ENCODE measurements at regions not wholly inside any gene's neighbourhood (a gene's known extent, or its start where the extent isn't known, plus 50 kb on each side); places are given as distances from the start of the nearest gene placed in this dataset.

DNA sequence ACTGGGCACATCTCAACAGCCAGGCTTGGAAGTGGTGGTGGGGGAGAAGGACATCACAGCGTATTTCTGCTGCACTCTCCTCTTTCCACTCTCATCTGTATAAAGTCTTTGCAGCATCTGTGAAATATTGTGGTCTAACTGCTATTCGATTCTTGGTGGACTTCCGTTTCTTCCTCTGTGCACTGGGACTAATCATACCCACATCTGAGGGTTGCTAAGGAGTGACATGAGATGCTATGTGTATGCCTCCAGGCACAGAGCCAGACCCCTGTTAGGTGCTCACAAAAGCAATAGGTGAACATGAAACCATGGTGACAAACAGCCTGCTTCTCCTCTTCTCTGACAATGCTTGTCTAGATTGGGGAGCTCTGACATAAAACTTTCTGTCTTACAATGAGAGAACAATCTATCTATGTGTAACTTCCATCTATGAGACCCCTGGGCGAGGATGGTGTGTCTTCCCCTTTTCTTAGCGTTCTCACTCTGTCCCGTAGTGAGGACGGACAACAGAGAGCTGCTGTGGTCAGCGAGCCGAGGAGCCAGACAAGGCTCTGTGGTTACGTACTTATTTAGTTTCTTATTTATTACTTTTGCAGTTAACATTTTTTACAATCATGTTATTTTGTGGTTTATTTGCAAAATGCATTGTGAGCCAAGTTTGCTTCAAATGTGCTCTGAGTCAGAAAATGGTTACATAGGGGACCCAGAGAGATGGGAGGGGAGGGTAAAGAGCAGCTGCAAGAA, 196.7 kb upstream of the TPRG1 start:
- Histone ChIP-seq H2BK5ac (ENCODE audit: low read depth, low read length, poor library complexity) (no peak overlapping the region), H3K36me3 (ENCODE audit: control insufficient read depth in 1 of 2, insufficient read depth in 2 of 2, low read length in 2 of 2) (no peaks in the 10 kb centered on the region), H3K4me1 (ENCODE audit: control insufficient read depth in 1 of 2, insufficient read depth in 2 of 2, low read length in 2 of 2) (no peaks in the 10 kb centered on the region), H2BK12ac (ENCODE audit: low read length) (no peak overlapping the region), H3K79me1 (ENCODE audit: low read length) (no peaks in the 10 kb centered on the region), H2BK120ac (ENCODE audit: insufficient read depth, low read length, poor library complexity) (no peak overlapping the region), H4K91ac (ENCODE audit: low read depth, low read length) (no peak overlapping the region), H3K14ac (ENCODE audit: low read length) (no peak overlapping the region), H3K4me2 (ENCODE audit: low read length) (no peak overlapping the region), H3K9ac (ENCODE audit: low read length) (no peak overlapping the region), H3K27ac (ENCODE audit: low read depth, low read length) (no peak overlapping the region), H3K4me3 (ENCODE audit: low read depth, low read length) (no peak overlapping the region), H2AFZ (ENCODE audit: insufficient read depth, low read length, poor library complexity) (no peak overlapping the region), H3K23ac (ENCODE audit: low read length) (no peak overlapping the region), H3K18ac (ENCODE audit: low read length) (no peak overlapping the region), H4K8ac (ENCODE audit: low read depth, low read length) (no peak overlapping the region), H3K9me3 (ENCODE audit: insufficient read depth, low read depth, low read length) (no peaks in the 10 kb centered on the region), H4K12ac (ENCODE audit: low read depth, low read length) (no peak overlapping the region), H3K79me2 (ENCODE audit: control insufficient read depth, insufficient read depth, low read length, poor library complexity) (no peaks in the 10 kb centered on the region), H3K4ac (ENCODE audit: low read depth, low read length) (no peak overlapping the region), H3K27me3 (ENCODE audit: insufficient read depth, low read length) (no peaks in the 10 kb centered on the region), H2AK5ac (ENCODE audit: low read length) (no peak overlapping the region)
- DNase-seq: no peak
- WGBS (ENCODE audit: extremely low coverage, insufficient coverage, insufficient read length): no CpG with 5 or more reads among the region's 10 CpGs

DNA sequence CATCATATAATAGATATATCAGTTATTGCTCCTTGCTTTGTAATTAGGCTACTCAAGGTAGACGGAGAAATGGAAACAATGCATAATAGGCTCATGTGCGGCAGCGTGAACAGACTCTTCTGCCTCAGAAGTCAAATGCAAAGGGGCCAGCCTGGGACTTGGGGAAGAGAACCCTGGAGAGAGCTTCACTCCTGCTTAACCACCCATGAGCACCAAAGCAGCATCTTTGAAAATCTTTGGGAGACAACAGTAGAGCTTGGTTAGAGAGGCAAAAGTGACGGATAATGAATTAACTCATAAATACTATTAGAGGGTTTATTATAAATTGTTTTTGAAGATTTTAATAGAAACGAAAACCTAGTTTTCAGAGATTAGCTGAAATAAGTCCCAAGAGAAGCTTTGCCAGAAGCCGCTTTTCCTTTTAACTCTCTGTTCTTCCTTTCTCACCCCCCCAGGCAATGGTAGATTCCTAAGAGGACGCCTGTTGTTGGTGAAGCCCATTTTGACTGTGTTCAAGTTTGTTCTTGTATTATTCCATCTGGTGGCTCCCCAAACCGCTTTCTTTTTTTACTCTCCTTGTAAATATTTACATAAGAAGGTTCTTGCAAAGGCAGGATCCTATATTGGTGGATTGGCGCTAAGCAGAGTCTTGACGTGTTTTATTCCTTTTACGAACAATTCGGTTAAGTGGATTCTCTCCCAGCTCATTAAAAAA, 196.0 kb upstream of the TPRG1 start:
- Histone ChIP-seq H3K79me2 (ENCODE audit: control insufficient read depth, insufficient read depth, low read length, poor library complexity) (no peaks in the 10 kb centered on the region), H3K4ac (ENCODE audit: low read depth, low read length) (no peak overlapping the region), H3K27me3 (ENCODE audit: insufficient read depth, low read length) (no peaks in the 10 kb centered on the region), H3K27ac (ENCODE audit: low read depth, low read length) (no peak overlapping the region), H3K9me3 (ENCODE audit: insufficient read depth, low read depth, low read length) (no peaks in the 10 kb centered on the region), H3K4me1 (ENCODE audit: control insufficient read depth in 1 of 2, insufficient read depth in 2 of 2, low read length in 2 of 2) (no peaks in the 10 kb centered on the region), H3K14ac (ENCODE audit: low read length) (no peak overlapping the region), H3K36me3 (ENCODE audit: control insufficient read depth in 1 of 2, insufficient read depth in 2 of 2, low read length in 2 of 2) (no peaks in the 10 kb centered on the region), H2BK120ac (ENCODE audit: insufficient read depth, low read length, poor library complexity) (no peak overlapping the region), H3K9ac (ENCODE audit: low read length) (no peak overlapping the region), H4K12ac (ENCODE audit: low read depth, low read length) (no peak overlapping the region), H4K91ac (ENCODE audit: low read depth, low read length) (no peak overlapping the region), H2AK5ac (ENCODE audit: low read length) (no peak overlapping the region), H3K4me2 (ENCODE audit: low read length) (no peak overlapping the region), H3K18ac (ENCODE audit: low read length) (no peak overlapping the region), H4K8ac (ENCODE audit: low read depth, low read length) (no peak overlapping the region), H2BK12ac (ENCODE audit: low read length) (no peak overlapping the region), H3K4me3 (ENCODE audit: low read depth, low read length) (no peak overlapping the region), H3K79me1 (ENCODE audit: low read length) (no peaks in the 10 kb centered on the region), H3K23ac (ENCODE audit: low read length) (no peak overlapping the region), H2AFZ (ENCODE audit: insufficient read depth, low read length, poor library complexity) (no peak overlapping the region), H2BK5ac (ENCODE audit: low read depth, low read length, poor library complexity) (no peak overlapping the region)
- 100% methylated on average over 1 of the region's 12 CpGs for WGBS (ENCODE audit: extremely low coverage, insufficient coverage, insufficient read length)
- peak in 1 of 2 donors; percentile 15 for DNase-seq

DNA sequence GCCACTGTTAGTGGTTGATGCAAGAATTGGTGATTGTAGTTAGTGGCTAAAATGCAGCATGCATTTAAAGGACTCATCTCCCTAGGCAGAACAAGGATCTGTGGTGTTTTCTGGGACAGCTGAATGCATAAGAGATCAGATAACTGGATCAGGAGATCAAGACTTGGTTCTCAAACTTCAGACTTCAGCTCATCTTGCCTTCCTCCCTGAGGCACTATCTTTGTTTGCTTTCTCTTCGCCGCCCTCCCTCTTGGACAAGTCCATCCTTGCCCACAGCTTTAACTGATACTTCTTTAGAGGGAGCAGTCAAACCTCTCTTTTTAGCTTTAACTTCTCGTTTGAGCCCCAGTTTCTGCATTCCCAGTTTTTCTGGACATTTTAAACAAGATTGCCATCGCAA, 195.4 kb upstream of the TPRG1 start:
- no peak overlapping the region for H2BK5ac ChIP-seq (ENCODE audit: low read depth, low read length, poor library complexity)
- H3K18ac ChIP-seq (ENCODE audit: low read length): no peak overlapping the region
- no peak overlapping the region for H3K4ac ChIP-seq (ENCODE audit: low read depth, low read length)
- no CpG with 5 or more reads among the region's 4 CpGs for WGBS (ENCODE audit: extremely low coverage, insufficient coverage, insufficient read length)
- H2BK120ac ChIP-seq (ENCODE audit: insufficient read depth, low read length, poor library complexity): no peak overlapping the region
- no peak for DNase-seq
- H4K8ac ChIP-seq (ENCODE audit: low read depth, low read length): no peak overlapping the region
- H2AK5ac ChIP-seq (ENCODE audit: low read length): no peak overlapping the region
- no peak overlapping the region for H2AFZ ChIP-seq (ENCODE audit: insufficient read depth, low read length, poor library complexity)
- H4K12ac ChIP-seq (ENCODE audit: low read depth, low read length): no peak overlapping the region
- H3K79me2 ChIP-seq (ENCODE audit: control insufficient read depth, insufficient read depth, low read length, poor library complexity): no peaks in the 10 kb centered on the region
- H3K4me3 ChIP-seq (ENCODE audit: low read depth, low read length): no peak overlapping the region
- H2BK12ac ChIP-seq (ENCODE audit: low read length): no peak overlapping the region
- H3K23ac ChIP-seq (ENCODE audit: low read length): no peak overlapping the region
- H3K9me3 ChIP-seq (ENCODE audit: insufficient read depth, low read depth, low read length): no peaks in the 10 kb centered on the region
- no peak overlapping the region for H4K91ac ChIP-seq (ENCODE audit: low read depth, low read length)
- H3K27ac ChIP-seq (ENCODE audit: low read depth, low read length): no peak overlapping the region
- H3K79me1 ChIP-seq (ENCODE audit: low read length): no peaks in the 10 kb centered on the region
- no peaks in the 10 kb centered on the region for H3K27me3 ChIP-seq (ENCODE audit: insufficient read depth, low read length)
- H3K14ac ChIP-seq (ENCODE audit: low read length): no peak overlapping the region
- no peak overlapping the region for H3K4me2 ChIP-seq (ENCODE audit: low read length)
- H3K36me3 ChIP-seq (ENCODE audit: control insufficient read depth in 1 of 2, insufficient read depth in 2 of 2, low read length in 2 of 2): no peaks in the 10 kb centered on the region
- no peaks in the 10 kb centered on the region for H3K4me1 ChIP-seq (ENCODE audit: control insufficient read depth in 1 of 2, insufficient read depth in 2 of 2, low read length in 2 of 2)
- no peak overlapping the region for H3K9ac ChIP-seq (ENCODE audit: low read length)

DNA sequence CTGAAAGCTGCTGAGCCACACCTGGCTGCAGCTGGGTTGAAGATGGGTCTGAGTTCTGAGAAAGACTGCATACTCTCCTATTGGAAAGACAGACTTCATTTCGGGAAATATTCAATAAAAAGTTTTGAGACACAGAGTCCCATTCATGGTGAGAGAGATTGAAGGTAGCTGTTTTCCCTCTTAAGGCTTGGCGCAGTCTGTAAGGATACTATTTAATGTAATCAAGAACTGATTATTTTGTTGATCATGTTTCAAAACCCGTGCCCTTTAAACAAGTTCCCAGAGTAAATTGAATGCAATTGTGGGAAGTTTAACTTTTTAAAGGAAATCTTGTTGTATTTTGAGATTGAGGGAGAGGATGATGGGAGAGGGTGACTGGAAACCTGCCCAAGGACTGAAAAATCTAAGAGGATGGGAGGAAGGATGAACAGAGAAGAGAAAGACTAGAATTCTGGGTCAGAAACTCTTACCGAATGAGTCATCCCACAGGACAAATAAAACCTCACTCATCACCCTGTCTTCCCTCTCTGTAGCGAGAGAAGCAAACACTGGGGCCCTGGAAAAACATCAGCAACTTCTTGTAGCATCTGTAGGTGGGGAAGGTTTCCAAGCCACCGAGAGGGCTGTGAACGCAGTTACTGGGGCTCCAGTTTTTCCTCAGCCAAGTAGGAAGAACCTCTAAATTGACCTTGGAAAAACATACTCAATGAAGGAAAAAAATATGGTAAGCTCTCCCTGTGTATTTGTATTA, 193.2 kb upstream of the TPRG1 start:
- no peak overlapping the region for H3K23ac ChIP-seq (ENCODE audit: low read length)
- no peak overlapping the region for H3K27ac ChIP-seq (ENCODE audit: low read depth, low read length)
- no peak overlapping the region for H4K12ac ChIP-seq (ENCODE audit: low read depth, low read length)
- H3K4me3 ChIP-seq (ENCODE audit: low read depth, low read length): no peak overlapping the region
- H4K91ac ChIP-seq (ENCODE audit: low read depth, low read length): no peak overlapping the region
- no peak overlapping the region for H3K9ac ChIP-seq (ENCODE audit: low read length)
- H3K4me2 ChIP-seq (ENCODE audit: low read length): no peak overlapping the region
- H3K4ac ChIP-seq (ENCODE audit: low read depth, low read length): no peak overlapping the region
- no peak overlapping the region for H3K18ac ChIP-seq (ENCODE audit: low read length)
- H3K14ac ChIP-seq (ENCODE audit: low read length): no peak overlapping the region
- no CpG with 5 or more reads among the region's 7 CpGs for whole genome bisulfite sequencing (ENCODE audit: extremely low coverage, insufficient coverage, insufficient read length)
- no peak for DNase-seq
- H2AK5ac ChIP-seq (ENCODE audit: low read length): no peak overlapping the region
- H3K4me1 ChIP-seq (ENCODE audit: control insufficient read depth in 1 of 2, insufficient read depth in 2 of 2, low read length in 2 of 2): no peaks in the 10 kb centered on the region
- H2BK5ac ChIP-seq (ENCODE audit: low read depth, low read length, poor library complexity): no peak overlapping the region
- no peaks in the 10 kb centered on the region for H3K79me2 ChIP-seq (ENCODE audit: control insufficient read depth, insufficient read depth, low read length, poor library complexity)
- H2BK12ac ChIP-seq (ENCODE audit: low read length): no peak overlapping the region
- H4K8ac ChIP-seq (ENCODE audit: low read depth, low read length): no peak overlapping the region
- H2BK120ac ChIP-seq (ENCODE audit: insufficient read depth, low read length, poor library complexity): no peak overlapping the region
- H3K79me1 ChIP-seq (ENCODE audit: low read length): no peaks in the 10 kb centered on the region
- no peak overlapping the region for H2AFZ ChIP-seq (ENCODE audit: insufficient read depth, low read length, poor library complexity)
- H3K9me3 ChIP-seq (ENCODE audit: insufficient read depth, low read depth, low read length): no peaks in the 10 kb centered on the region
- H3K36me3 ChIP-seq (ENCODE audit: control insufficient read depth in 1 of 2, insufficient read depth in 2 of 2, low read length in 2 of 2): no peaks in the 10 kb centered on the region
- H3K27me3 ChIP-seq (ENCODE audit: insufficient read depth, low read length): no peaks in the 10 kb centered on the region
